Thymus (tissue), 11 donors: ENCODE measurements at regions not wholly inside any gene's neighbourhood (a gene's known extent, or its start where the extent isn't known, plus 50 kb on each side); places are given as distances from the start of the nearest gene placed in this dataset.
"Not testable (repeated sequence)": the region's sequence is repeated elsewhere in the genome, so short reads cannot be mapped to it uniquely, and the experiment has no call there.

ENCODE experiments used
- DNase-seq, 9 donors: peaks; one replicate each; pipeline ENCODE4 v3.0.0-alpha.2; 2013; ENCODE audit warnings: low spot score in 9 of 9, low read depth in 6 of 9, missing footprints in 1 of 9
- H3K27ac ChIP-seq, 2 donors: one replicate each; pipeline ENCODE4 v1.5.1; 2013; ENCODE audit warnings: control low read depth in 1 of 2, low read depth in 1 of 2, low read length in 1 of 2, mild to moderate bottlenecking in 1 of 2, moderate library complexity in 1 of 2
- H3K27me3 ChIP-seq, 2 donors: one replicate each; pipeline ENCODE4 v1.5.1; 2013; ENCODE audit warnings: low read length in 1 of 2; ENCODE audit not compliant: control insufficient read depth in 2 of 2, insufficient read depth in 1 of 2
- H3K36me3 ChIP-seq, 2 donors: one replicate each; pipeline ENCODE4 v1.5.1; 2013; ENCODE audit warnings: low read length in 1 of 2, mild to moderate bottlenecking in 1 of 2, moderate library complexity in 1 of 2; ENCODE audit not compliant: control insufficient read depth in 2 of 2, insufficient read depth in 2 of 2
- H3K4me1 ChIP-seq, 2 donors: one replicate each; pipeline ENCODE4 v1.5.1; 2013; ENCODE audit warnings: low read length in 2 of 2; ENCODE audit not compliant: control insufficient read depth in 2 of 2, insufficient read depth in 2 of 2
- H3K4me3 ChIP-seq, 2 donors: one replicate each; pipeline ENCODE4 v1.5.1; 2013; ENCODE audit warnings: low read length in 2 of 2, control low read depth in 1 of 2, mild to moderate bottlenecking in 1 of 2
- H3K9me3 ChIP-seq, 2 donors: one replicate each; pipeline ENCODE4 v1.5.1; 2013; ENCODE audit warnings: low read length in 1 of 2, mild to moderate bottlenecking in 1 of 2; ENCODE audit not compliant: control insufficient read depth in 2 of 2, insufficient read depth in 1 of 2
- WGBS: extraction: QIAGEN DNeasy Blood & Tissue Kit; methylation state at CpG from one replicate; pipeline ENCODE4 v1.1.7; 2013; 5-methylcytosine and 5-hydroxymethylcytosine counted together
- donor health status: healthy.

- Histone ChIP-seq H3K9me3 (no peaks in the 10 kb centered on the region), H3K27me3 (no peaks in the 10 kb centered on the region), H3K4me1 (no peaks in the 10 kb centered on the region), H3K27ac (no peak overlapping the region), H3K4me3 (no peak overlapping the region), H3K36me3 (no peaks in the 10 kb centered on the region)
- DNase-seq: no peak
- WGBS: 44% methylated on average over 3 of the region's 3 CpGs
Measured at GRCh38 chr4:178185517-178185916, 743.3 kb upstream of the AGA start.

GRCh38 chr4:178192611-178193010 lies 750.4 kb upstream of the AGA start:
- no peak for DNase-seq
- Histone ChIP-seq H3K9me3 (no peaks in the 10 kb centered on the region), H3K36me3 (no peaks in the 10 kb centered on the region), H3K27ac (no peak overlapping the region), H3K27me3 (no peaks in the 10 kb centered on the region), H3K4me3 (no peak overlapping the region), H3K4me1 (no peaks in the 10 kb centered on the region)

- no peak overlapping the region for H3K4me3 ChIP-seq
- H3K9me3 ChIP-seq: no peaks in the 10 kb centered on the region
- no peaks in the 10 kb centered on the region for H3K36me3 ChIP-seq
- WGBS: 87% methylated on average over 6 of the region's 6 CpGs
- DNase-seq: no peak
- H3K27me3 ChIP-seq: no peaks in the 10 kb centered on the region
- no peak overlapping the region for H3K27ac ChIP-seq
- H3K4me1 ChIP-seq: no peaks in the 10 kb centered on the region
Measured at GRCh38 chr4:178196751-178197374, 754.6 kb upstream of the AGA start.

GRCh38 chr4:178198691-178199090 lies 756.5 kb upstream of the AGA start:
- Histone ChIP-seq H3K9me3 (no peaks in the 10 kb centered on the region), H3K4me1 (no peaks in the 10 kb centered on the region), H3K27me3 (no peaks in the 10 kb centered on the region), H3K36me3 (no peaks in the 10 kb centered on the region), H3K27ac (no peak overlapping the region), H3K4me3 (no peak overlapping the region)
- no peak for DNase-seq

- WGBS: 78% methylated on average over 1 of the region's 1 CpG
- H3K27ac ChIP-seq: no peak overlapping the region
Measured at GRCh38 chr4:178202422-178202821, 760.2 kb upstream of the AGA start.

GRCh38 chr4:178205826-178206225 lies 763.6 kb upstream of the AGA start:
- DNase-seq: no peak
- peaks cover 0 to 3% of the 10 kb centered on the region in 2 donors for H3K9me3 ChIP-seq
- H3K36me3 ChIP-seq: no peaks in the 10 kb centered on the region
- H3K27ac ChIP-seq: no peak overlapping the region
- 94% methylated on average over 1 of the region's 1 CpG for WGBS
- no peaks in the 10 kb centered on the region for H3K4me1 ChIP-seq
- no peaks in the 10 kb centered on the region for H3K27me3 ChIP-seq
- no peak overlapping the region for H3K4me3 ChIP-seq

More at GRCh38 chr4:178202422-178202821, 760.2 kb upstream of the AGA start:
- Histone ChIP-seq H3K4me3 (no peak overlapping the region), H3K27me3 (no peaks in the 10 kb centered on the region), H3K9me3 (no peaks in the 10 kb centered on the region), H3K36me3 (no peaks in the 10 kb centered on the region), H3K4me1 (no peaks in the 10 kb centered on the region)
- no peak for DNase-seq

GRCh38 chr4:178215309-178215708 lies 773.1 kb upstream of the AGA start:
- WGBS: 95% methylated on average over 2 of the region's 2 CpGs

GRCh38 chr4:178215763-178216162 lies 773.5 kb upstream of the AGA start:
- WGBS: 93% methylated on average over 1 of the region's 1 CpG
- H3K9me3 ChIP-seq: no peaks in the 10 kb centered on the region
- H3K36me3 ChIP-seq: no peaks in the 10 kb centered on the region
- no peak for DNase-seq
- no peak overlapping the region for H3K4me3 ChIP-seq
- H3K27me3 ChIP-seq: no peaks in the 10 kb centered on the region
- H3K4me1 ChIP-seq: no peaks in the 10 kb centered on the region
- H3K27ac ChIP-seq: no peak overlapping the region

More at GRCh38 chr4:178215309-178215708, 773.1 kb upstream of the AGA start:
- no peak overlapping the region for H3K4me3 ChIP-seq
- H3K4me1 ChIP-seq: no peaks in the 10 kb centered on the region
- no peaks in the 10 kb centered on the region for H3K9me3 ChIP-seq
- DNase-seq: no peak
- no peaks in the 10 kb centered on the region for H3K36me3 ChIP-seq
- no peak overlapping the region for H3K27ac ChIP-seq
- H3K27me3 ChIP-seq: no peaks in the 10 kb centered on the region

- H3K4me1 ChIP-seq, DNase-seq, H3K27me3 ChIP-seq, H3K36me3 ChIP-seq, H3K4me3 ChIP-seq, H3K27ac ChIP-seq: not testable (repeated sequence)
- 87% methylated on average over 5 of the region's 6 CpGs for WGBS
- peaks cover 0 to 10% of the 10 kb centered on the region in 2 donors for H3K9me3 ChIP-seq
Measured at GRCh38 chr4:178226421-178226820, 784.2 kb upstream of the AGA start.

GRCh38 chr4:178233906-178234305 lies 791.7 kb upstream of the AGA start:
- no peaks in the 10 kb centered on the region for H3K27me3 ChIP-seq
- peaks cover 0 to 2% of the 10 kb centered on the region in 2 donors for H3K9me3 ChIP-seq
- no peaks in the 10 kb centered on the region for H3K36me3 ChIP-seq
- H3K4me1 ChIP-seq: no peaks in the 10 kb centered on the region
- no peak overlapping the region for H3K27ac ChIP-seq
- no peak overlapping the region for H3K4me3 ChIP-seq
- no peak for DNase-seq
